ENCODE measurements at regions not wholly inside any gene's neighbourhood (a gene's known extent, or its start where the extent isn't known, plus 50 kb on each side); places are given as distances from the start of the nearest gene placed in this dataset.

DNA sequence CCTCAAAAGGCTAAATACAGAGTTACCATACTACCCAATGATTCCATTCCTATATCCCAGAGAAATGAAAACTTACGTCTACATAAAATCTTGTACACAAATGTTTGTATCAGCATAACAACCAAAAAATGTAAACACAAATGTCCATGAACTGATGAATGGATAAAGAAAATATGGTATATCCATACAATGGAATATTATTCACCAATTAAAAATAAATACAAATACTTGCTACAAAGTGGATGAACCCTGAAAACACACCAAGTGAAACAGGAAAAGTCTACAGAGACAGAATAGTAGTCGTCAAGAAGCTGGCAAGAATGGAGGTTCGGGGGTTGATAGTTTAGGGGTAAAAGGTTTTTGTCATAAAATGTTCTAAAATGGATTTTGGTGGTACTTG, 54.0 kb upstream of the ANKRD28 start:
- TF ChIP-seq, protein P1, sequence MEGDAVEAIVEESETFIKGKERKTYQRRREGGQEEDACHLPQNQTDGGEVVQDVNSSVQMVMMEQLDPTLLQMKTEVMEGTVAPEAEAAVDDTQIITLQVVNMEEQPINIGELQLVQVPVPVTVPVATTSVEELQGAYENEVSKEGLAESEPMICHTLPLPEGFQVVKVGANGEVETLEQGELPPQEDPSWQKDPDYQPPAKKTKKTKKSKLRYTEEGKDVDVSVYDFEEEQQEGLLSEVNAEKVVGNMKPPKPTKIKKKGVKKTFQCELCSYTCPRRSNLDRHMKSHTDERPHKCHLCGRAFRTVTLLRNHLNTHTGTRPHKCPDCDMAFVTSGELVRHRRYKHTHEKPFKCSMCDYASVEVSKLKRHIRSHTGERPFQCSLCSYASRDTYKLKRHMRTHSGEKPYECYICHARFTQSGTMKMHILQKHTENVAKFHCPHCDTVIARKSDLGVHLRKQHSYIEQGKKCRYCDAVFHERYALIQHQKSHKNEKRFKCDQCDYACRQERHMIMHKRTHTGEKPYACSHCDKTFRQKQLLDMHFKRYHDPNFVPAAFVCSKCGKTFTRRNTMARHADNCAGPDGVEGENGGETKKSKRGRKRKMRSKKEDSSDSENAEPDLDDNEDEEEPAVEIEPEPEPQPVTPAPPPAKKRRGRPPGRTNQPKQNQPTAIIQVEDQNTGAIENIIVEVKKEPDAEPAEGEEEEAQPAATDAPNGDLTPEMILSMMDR (IDR thresholded peaks at IDR 0.05), result no peak

DNA sequence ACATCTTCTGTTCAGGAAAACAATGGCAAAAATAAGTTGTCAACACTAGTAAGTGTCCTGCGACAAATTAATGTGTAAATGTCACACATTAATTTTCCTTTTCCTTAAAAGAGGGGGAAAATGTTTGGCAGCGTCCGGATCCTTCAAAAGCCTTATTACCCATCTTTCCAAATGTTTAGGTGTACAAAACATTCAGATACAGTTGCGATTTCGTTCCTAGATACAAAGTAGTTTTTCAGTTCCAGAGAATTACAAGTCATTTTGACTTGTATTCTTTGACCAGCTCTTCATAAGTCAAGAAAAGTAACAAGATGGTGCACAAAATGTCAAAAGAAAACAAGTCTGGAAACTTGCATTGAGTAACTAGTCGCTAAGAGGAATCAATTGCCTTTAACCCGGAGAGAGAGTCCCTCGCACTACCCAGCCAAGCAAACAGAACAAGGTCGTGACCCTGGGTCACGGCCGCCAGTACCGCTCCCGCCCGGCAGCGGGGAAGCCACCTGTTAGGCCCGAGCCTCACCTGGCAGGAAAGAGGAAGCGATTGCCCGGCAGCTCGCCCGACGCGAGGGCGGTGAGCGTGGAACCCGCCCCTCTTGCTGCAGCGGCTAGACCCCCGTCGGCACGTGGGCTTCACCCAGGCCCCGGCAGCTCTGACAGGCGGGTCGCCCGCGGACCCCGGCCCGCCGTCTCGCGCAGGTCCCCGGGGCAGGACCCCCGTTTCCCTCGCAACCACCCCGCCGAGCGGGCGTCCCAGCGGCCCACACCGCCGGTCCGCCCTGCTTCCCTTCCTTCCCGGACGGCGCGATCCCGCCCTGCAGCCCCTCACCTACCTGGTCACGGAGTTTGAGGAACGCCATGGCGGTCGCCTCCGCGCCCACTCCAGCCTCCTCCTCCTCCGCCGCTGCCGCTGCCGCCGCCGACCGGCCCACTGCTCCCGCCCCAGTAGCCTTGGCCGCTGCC, 61.0 kb upstream of the ANKRD28 start:
- TF ChIP-seq, protein P1 (IDR thresholded peaks at IDR 0.05), result no peak

DNA sequence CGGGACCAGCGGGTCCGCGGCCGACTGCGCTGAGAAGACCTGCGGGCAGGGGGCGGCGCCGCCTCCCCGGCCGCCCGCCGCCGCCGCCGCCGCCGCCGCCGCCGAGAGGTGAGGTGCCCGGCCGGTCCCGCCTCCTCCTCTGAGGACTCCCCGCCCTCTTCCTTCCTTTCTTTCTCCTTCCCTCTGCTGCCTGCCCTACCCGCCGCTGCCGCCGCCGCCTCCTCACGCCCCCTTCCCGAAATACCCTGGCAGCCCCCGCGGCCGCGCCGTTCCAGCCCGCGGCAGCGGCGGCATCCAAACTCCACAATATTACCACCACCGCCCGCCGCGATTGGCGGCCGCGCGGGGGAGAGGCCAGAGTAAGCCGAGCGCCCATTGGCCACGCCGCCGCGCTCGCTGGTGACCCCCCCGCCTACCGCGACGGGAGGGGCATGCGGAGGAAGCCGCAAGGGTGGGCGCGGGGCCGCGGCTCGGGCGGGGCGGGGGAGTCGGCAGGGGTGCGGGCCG, 61.8 kb upstream of the ANKRD28 start:
- TF ChIP-seq, protein P1 (IDR thresholded peaks at IDR 0.05), result no peak

DNA sequence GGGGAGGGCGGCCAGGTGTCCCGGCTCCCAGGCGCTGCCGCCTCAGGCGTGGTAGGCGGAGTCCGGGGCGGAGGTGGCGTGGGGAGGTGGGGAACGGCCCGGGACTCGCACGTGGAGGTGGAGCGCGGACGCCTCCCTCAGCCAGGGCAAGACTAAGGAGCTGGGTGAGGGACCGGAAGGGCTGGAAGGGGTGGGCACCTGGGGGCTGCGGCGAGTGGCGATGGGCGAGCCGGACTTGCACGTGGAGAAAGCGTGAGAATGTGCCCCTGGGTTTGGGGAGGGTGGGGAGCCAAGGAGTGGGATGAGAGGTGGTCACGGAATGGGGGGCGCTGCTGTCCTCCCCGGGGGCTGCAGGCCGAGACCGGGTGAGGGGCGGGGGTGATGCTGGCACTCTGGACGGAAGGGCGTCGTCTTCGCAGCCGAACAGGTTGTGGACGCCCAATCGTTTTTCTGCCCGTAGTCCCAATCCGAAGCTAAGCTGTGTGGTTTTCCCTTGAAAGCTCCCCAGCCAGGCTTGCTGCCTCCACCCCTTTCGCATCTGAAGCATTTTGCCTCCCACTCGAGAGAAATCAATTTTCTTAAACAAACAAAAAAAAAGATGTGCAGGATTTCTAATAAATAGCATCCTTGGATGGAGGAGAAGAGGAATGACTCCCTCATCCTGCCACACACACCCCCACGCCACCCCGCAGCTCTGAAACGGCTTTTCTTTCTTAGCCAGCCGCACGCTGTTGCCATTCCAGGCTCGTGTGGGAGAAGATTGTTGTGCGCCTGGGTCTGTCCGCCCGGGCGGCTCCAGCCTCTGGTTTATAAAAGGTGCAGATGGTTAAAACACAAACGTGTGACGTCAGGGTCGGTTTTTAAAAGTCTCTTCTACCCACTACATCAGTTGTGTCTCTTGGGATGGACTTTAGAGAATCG, 62.5 kb upstream of the ANKRD28 start:
- TF ChIP-seq, protein P1 (IDR thresholded peaks at IDR 0.05), result no peak

DNA sequence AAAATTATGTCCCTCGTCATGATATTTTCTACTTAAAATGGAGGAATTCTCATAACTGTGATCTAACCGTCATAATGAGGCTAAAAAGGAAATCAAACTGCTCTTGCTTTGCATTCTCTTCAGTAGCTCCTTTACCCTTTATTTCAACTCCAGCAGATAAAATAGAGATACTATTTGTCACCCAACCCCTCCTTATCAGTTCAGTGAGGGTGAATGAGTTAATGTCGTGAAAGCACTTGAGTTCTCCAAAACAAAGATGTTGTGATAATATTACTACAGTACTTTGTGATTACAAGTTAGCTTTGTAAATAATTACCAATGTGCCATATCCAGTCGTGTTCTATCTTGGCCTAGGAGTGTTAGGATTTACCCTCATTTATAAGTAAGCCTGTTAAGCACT, 63.4 kb upstream of the ANKRD28 start:
- TF ChIP-seq, protein P1 (IDR thresholded peaks at IDR 0.05), result no peak

DNA sequence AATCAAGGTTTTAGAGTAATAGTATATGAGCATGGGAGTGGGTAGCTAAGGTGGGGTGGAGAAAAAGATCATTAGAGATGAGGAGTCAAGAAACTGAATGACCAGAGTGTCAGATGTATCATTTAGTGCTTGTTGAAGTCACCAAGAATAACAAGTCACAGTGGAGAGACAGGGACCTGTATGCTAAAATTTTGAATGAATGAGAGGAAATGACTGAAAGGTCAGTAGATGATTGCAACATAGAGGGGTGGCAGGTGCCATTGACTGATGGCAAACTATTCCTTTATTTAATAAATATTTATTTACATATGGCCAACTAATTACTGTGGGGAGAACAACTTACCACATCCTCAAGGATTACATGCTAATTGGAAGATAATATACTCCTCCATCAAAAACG, 75.0 kb upstream of the ANKRD28 start:
- TF ChIP-seq, protein P1 (IDR thresholded peaks at IDR 0.05), result no peak

DNA sequence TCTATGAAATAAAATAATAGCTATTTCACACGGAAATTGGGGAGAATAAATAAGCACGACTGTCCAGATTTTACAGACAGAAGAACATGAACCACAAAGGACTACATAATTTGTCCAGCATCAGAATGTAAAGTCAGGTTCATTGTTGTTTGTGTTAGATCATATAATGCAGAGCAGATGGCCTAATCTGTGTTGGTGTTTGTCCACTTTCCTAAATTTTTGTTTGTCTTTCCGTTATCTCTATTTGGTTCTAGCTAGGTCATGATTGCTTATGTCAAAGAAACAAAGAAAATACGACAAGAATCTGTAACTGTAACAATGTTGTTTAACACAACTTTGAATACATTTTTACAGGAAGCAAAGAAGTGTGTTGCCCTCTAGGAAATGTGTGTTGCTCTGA, 75.6 kb upstream of the ANKRD28 start:
- TF ChIP-seq, protein P1 (IDR thresholded peaks at IDR 0.05), result no peak

Data from LNCAP (cell line).